Neural cell (in vitro differentiated cells): ENCODE measurements at regions not wholly inside any gene's neighbourhood (a gene's known extent, or its start where the extent isn't known, plus 50 kb on each side); places are given as distances from the start of the nearest gene placed in this dataset.

Source experiments
- H2AFZ ChIP-seq: fragments of 200-600, 300-800 bp; sonication (generic), shearing (Covaris generic); 2 replicates; pipeline ENCODE4 v1.6.0; 2014; ENCODE audit warnings: low read depth, mild to moderate bottlenecking, antibody characterized with exemption, low read length, moderate library complexity
- H3F3A ChIP-seq: fragments of 200-600 bp; shearing (Covaris generic); 2 replicates; pipeline ENCODE4 v1.6.1; 2016; ENCODE audit warnings: mild to moderate bottlenecking, moderate library complexity, mixed read lengths, antibody characterized with exemption, low read length; ENCODE audit not compliant: insufficient read depth, poor library complexity, severe bottlenecking
- H3K27ac ChIP-seq: fragments of 200-600, 300-800 bp; sonication (generic), shearing (Covaris generic); 2 replicates; pipeline ENCODE4 v1.5.1; 2014; ENCODE audit warnings: mild to moderate bottlenecking, low read length, moderate library complexity
- H3K27me3 ChIP-seq: fragments of 300-800, 200-600 bp; sonication (generic), shearing (Covaris generic); 2 replicates; pipeline ENCODE4 v1.6.0; 2014; ENCODE audit warnings: mild to moderate bottlenecking, low read depth, low read length, moderate library complexity; ENCODE audit not compliant: insufficient read depth
- H3K36me3 ChIP-seq: fragments of 300-800, 200-600 bp; sonication (generic), shearing (Covaris generic); 2 replicates; pipeline ENCODE4 v1.5.1; 2014; ENCODE audit warnings: mild to moderate bottlenecking, antibody characterized with exemption, low read length, moderate library complexity; ENCODE audit not compliant: insufficient read depth
- H3K4me2 ChIP-seq: fragments of 300-800, 200-600 bp; sonication (generic), shearing (Covaris generic); 2 replicates; pipeline ENCODE4 v1.6.0; 2014; ENCODE audit warnings: mild to moderate bottlenecking, low read length
- H3K4me3 ChIP-seq: fragments of 300-800, 200-600 bp; sonication (generic), shearing (Covaris generic); 2 replicates; pipeline ENCODE4 v1.5.1; 2014; ENCODE audit warnings: mild to moderate bottlenecking, low read length, moderate library complexity
- H3K79me2 ChIP-seq: fragments of 200-600 bp; shearing (Covaris generic); replicated peaks from 2 replicates; pipeline ENCODE4 v1.6.0; 2014; ENCODE audit warnings: mild to moderate bottlenecking, low read length, moderate library complexity; ENCODE audit not compliant: insufficient read depth
- H3K9ac ChIP-seq: fragments of 300-800, 200-600 bp; sonication (generic), shearing (Covaris generic); 2 replicates; pipeline ENCODE4 v1.6.1; 2016; ENCODE audit warnings: mild to moderate bottlenecking, low read length, mixed read lengths
- H3K9me2 ChIP-seq: fragments of 200-600 bp; shearing (Covaris generic); 2 replicates; pipeline ENCODE4 v1.6.1; 2016; ENCODE audit warnings: mild to moderate bottlenecking, low read length, mixed read lengths; ENCODE audit not compliant: insufficient read depth
- H3K9me3 ChIP-seq: fragments of 200-600, 300-800 bp; sonication (generic), shearing (Covaris generic); 2 replicates; pipeline ENCODE4 v1.6.1; 2016; ENCODE audit warnings: mild to moderate bottlenecking, mixed run types, low read length, moderate library complexity, mixed read lengths
- H4K20me1 ChIP-seq: fragments of 200-600 bp; shearing (Covaris generic); 2 replicates; pipeline ENCODE4 v1.6.1; 2016; ENCODE audit warnings: mild to moderate bottlenecking, mixed run types; ENCODE audit not compliant: insufficient read depth
- EP300 ChIP-seq: fragments of 450-650 bp; conservative IDR thresholded peaks from 2 replicates; pipeline ENCODE4 v1.6.1; 2014; ENCODE audit warnings: antibody characterized with exemption, mild to moderate bottlenecking, moderate library complexity; ENCODE audit not compliant: poor library complexity, severe bottlenecking
- EZH2 ChIP-seq: fragments of 200-600, 300-800 bp; shearing (Covaris generic), sonication (generic); IDR thresholded peaks from 2 replicates; pipeline ENCODE4 v1.6.1; 2014; ENCODE audit warnings: antibody characterized with exemption, low read length, borderline replicate concordance, mild to moderate bottlenecking; ENCODE audit not compliant: insufficient read depth, poor library complexity, severe bottlenecking
- MXI1 ChIP-seq: fragments of 450-650 bp; conservative IDR thresholded peaks from 2 replicates; pipeline ENCODE4 v1.6.1; 2014; ENCODE audit warnings: antibody characterized with exemption, mild to moderate bottlenecking; ENCODE audit not compliant: poor library complexity, severe bottlenecking
- POLR2AphosphoS5 ChIP-seq: IDR thresholded peaks from 2 replicates; pipeline ENCODE4 v1.6.1; 2012
- RAD21 ChIP-seq: fragments of 450-650 bp; conservative IDR thresholded peaks from 2 replicates; pipeline ENCODE4 v1.6.1; 2014; ENCODE audit warnings: antibody characterized with exemption, mild to moderate bottlenecking, moderate library complexity
- SMC3 ChIP-seq: fragments of 450-650 bp; conservative IDR thresholded peaks from 2 replicates; pipeline ENCODE4 v1.6.1; 2014; ENCODE audit warnings: antibody characterized with exemption, mild to moderate bottlenecking, moderate library complexity; ENCODE audit not compliant: poor library complexity
- TAF1 ChIP-seq: IDR thresholded peaks from 2 replicates; pipeline ENCODE4 v1.6.1; 2012; ENCODE audit warnings: low read depth
- TF ChIP-seq, protein P1 (sequence below): fragments of 450-650 bp; IDR thresholded peaks from 2 replicates; pipeline ENCODE4 v1.5.1; 2014; ENCODE audit warnings: antibody characterized with exemption, mild to moderate bottlenecking, moderate library complexity; ENCODE audit not compliant: poor library complexity, severe bottlenecking
- TF ChIP-seq, protein P2 (sequence below): IDR thresholded peaks from 2 replicates; pipeline ENCODE4 v1.6.1; 2012; ENCODE audit warnings: borderline replicate concordance

DNA sequence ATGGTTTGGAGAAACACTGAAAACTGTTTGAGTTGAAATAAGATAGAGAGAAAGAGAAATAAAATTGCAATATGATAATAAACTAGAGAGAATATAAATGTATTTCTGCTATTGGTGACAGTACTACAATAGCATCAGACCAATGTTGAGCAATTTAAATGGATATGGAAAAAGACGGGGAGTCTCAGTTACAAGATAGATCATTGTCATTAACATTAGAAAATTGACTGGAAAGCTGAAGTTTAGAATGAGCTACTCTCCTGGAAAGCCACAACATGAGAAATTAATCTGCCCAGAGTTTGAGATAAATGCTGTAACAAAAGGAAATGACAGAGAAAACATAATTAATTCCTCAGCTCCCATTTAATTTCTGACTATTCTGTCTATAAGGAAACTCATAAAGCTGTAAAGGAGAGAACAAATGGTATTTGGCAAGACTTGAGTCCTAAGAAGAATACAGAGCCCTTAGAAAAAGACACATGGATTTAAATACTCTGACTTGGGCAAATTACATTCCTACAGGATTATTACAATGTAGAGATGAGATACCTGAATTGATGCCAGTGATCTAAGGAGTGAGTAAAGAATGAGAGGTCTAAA lies 624.5 kb upstream of the CHD1 start:
- H3F3A ChIP-seq = no peaks in the 10 kb centered on the region
- no peaks in the 10 kb centered on the region for H3K9me3 ChIP-seq
- no peaks in the 10 kb centered on the region for H3K79me2 ChIP-seq
- H4K20me1 ChIP-seq = no peaks in the 10 kb centered on the region
- H3K9me2 ChIP-seq = no peaks in the 10 kb centered on the region
- H3K36me3 ChIP-seq = no peaks in the 10 kb centered on the region
- no peak overlapping the region for H3K9ac ChIP-seq
- H3K4me2 ChIP-seq = no peak overlapping the region
- H2AFZ ChIP-seq = no peak overlapping the region
- TF ChIP-seq, protein P1, sequence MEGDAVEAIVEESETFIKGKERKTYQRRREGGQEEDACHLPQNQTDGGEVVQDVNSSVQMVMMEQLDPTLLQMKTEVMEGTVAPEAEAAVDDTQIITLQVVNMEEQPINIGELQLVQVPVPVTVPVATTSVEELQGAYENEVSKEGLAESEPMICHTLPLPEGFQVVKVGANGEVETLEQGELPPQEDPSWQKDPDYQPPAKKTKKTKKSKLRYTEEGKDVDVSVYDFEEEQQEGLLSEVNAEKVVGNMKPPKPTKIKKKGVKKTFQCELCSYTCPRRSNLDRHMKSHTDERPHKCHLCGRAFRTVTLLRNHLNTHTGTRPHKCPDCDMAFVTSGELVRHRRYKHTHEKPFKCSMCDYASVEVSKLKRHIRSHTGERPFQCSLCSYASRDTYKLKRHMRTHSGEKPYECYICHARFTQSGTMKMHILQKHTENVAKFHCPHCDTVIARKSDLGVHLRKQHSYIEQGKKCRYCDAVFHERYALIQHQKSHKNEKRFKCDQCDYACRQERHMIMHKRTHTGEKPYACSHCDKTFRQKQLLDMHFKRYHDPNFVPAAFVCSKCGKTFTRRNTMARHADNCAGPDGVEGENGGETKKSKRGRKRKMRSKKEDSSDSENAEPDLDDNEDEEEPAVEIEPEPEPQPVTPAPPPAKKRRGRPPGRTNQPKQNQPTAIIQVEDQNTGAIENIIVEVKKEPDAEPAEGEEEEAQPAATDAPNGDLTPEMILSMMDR = no peak
- TF ChIP-seq EP300 (no peak), MXI1 (no peak), EZH2 (no peak), RAD21 (no peak), POLR2AphosphoS5 (no peak), TAF1 (no peak), SMC3 (no peak)
- TF ChIP-seq, protein P2, sequence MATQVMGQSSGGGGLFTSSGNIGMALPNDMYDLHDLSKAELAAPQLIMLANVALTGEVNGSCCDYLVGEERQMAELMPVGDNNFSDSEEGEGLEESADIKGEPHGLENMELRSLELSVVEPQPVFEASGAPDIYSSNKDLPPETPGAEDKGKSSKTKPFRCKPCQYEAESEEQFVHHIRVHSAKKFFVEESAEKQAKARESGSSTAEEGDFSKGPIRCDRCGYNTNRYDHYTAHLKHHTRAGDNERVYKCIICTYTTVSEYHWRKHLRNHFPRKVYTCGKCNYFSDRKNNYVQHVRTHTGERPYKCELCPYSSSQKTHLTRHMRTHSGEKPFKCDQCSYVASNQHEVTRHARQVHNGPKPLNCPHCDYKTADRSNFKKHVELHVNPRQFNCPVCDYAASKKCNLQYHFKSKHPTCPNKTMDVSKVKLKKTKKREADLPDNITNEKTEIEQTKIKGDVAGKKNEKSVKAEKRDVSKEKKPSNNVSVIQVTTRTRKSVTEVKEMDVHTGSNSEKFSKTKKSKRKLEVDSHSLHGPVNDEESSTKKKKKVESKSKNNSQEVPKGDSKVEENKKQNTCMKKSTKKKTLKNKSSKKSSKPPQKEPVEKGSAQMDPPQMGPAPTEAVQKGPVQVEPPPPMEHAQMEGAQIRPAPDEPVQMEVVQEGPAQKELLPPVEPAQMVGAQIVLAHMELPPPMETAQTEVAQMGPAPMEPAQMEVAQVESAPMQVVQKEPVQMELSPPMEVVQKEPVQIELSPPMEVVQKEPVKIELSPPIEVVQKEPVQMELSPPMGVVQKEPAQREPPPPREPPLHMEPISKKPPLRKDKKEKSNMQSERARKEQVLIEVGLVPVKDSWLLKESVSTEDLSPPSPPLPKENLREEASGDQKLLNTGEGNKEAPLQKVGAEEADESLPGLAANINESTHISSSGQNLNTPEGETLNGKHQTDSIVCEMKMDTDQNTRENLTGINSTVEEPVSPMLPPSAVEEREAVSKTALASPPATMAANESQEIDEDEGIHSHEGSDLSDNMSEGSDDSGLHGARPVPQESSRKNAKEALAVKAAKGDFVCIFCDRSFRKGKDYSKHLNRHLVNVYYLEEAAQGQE = no peak
- no peaks in the 10 kb centered on the region for H3K27me3 ChIP-seq
- no peak overlapping the region for H3K27ac ChIP-seq
- no peak overlapping the region for H3K4me3 ChIP-seq

DNA sequence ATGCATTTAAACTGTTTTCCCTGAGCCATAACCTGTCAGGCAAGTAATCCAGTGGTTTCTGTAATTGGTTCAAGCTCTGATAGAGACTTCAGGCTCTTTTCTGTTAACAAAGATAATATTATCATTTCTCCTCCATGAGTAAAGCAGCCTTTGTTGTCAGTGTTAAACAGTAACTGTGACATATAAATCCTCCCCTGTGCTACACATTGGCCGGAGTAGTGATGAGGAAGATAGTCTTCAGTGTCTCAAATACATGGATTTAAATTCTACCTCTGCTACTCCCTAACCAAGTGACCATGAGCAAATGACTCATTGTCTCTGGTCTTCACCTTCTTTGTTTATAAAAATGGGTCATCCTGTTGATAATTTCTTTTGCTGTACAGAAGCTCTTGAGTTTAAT lies 615.5 kb upstream of the CHD1 start:
- Histone ChIP-seq H3F3A (no peaks in the 10 kb centered on the region), H3K36me3 (no peaks in the 10 kb centered on the region), H3K79me2 (no peaks in the 10 kb centered on the region), H4K20me1 (no peaks in the 10 kb centered on the region), H3K9me3 (no peaks in the 10 kb centered on the region), H3K27ac (no peak overlapping the region), H2AFZ (no peak overlapping the region), H3K4me2 (no peak overlapping the region), H3K27me3 (no peaks in the 10 kb centered on the region), H3K9ac (no peak overlapping the region), H3K4me3 (no peak overlapping the region), H3K9me2 (no peaks in the 10 kb centered on the region)
- TF ChIP-seq, protein P2 = no peak
- no peak for TF ChIP-seq MXI1
- no peak for TF ChIP-seq EZH2
- no peak for TF ChIP-seq POLR2AphosphoS5
